ENCODE measurements at regions not wholly inside any gene's neighbourhood (a gene's known extent, or its start where the extent isn't known, plus 50 kb on each side); places are given as distances from the start of the nearest gene placed in this dataset.

GRCh38 chr18:60493066-60493465, 120.5 kb upstream of the MC4R start (continued):
- TF ChIP-seq USF2 (IDR thresholded peaks at IDR 0.05; ENCODE audit: low read length) (no peak), HDAC6 (IDR thresholded peaks at IDR 0.05; ENCODE audit: low read depth, low read length) (no peak), CHD7 (IDR thresholded peaks at IDR 0.05; ENCODE audit: insufficient replicate concordance, low read length) (no peak), SIX5 (IDR thresholded peaks at IDR 0.05; ENCODE audit: low read depth, low read length) (no peak), NANOG (IDR thresholded peaks at IDR 0.05; ENCODE audit: insufficient read depth, low read depth, low read length, poor library complexity, severe bottlenecking) (peak; percentile 86), EZH2 (IDR thresholded peaks at IDR 0.05; ENCODE audit: low read depth, low read length, severe bottlenecking) (no peak), CBX8 (IDR thresholded peaks at IDR 0.05; ENCODE audit: borderline replicate concordance, low read depth, low read length) (no peak), BACH1 (IDR thresholded peaks at IDR 0.05; ENCODE audit: low read length) (no peak), TAF1 (IDR thresholded peaks at IDR 0.05; ENCODE audit: low read depth, low read length) (no peak), EGR1 (IDR thresholded peaks at IDR 0.05; ENCODE audit: borderline replicate concordance, low read depth, low read length) (no peak), FOSL1 (IDR thresholded peaks at IDR 0.05; ENCODE audit: insufficient read depth, low read depth, low read length) (no peak), TCF12 (IDR thresholded peaks at IDR 0.05; ENCODE audit: low read depth, low read length) (0 out of 2 replicates have a peak, but pooled peaks have one; percentile 55)

Data from H1 (cell line).